GM13976 (cell line): ENCODE measurements at regions not wholly inside any gene's neighbourhood (a gene's known extent, or its start where the extent isn't known, plus 50 kb on each side); places are given as distances from the start of the nearest gene placed in this dataset.
"Not testable (repeated sequence)": the region's sequence is repeated elsewhere in the genome, so short reads cannot be mapped to it uniquely, and the experiment has no call there.

ENCODE experiments used
- DNase-seq: peaks from one replicate; pipeline ENCODE4 v3.0.0; 2012; ENCODE audit warnings: low spot score
- in situ Hi-C: fragments of 300-500 bp; cut with MboI; formaldehyde crosslinking; loops from one replicate; pipeline ENCODE4 v1.12.0; 2022; ENCODE audit warnings: low sequenced_read_pairs, mixed read lengths, inconsistent platforms; ENCODE audit not compliant: unreplicated experiment
- TF ChIP-seq, protein P1 (sequence below): IDR thresholded peaks from 2 replicates; pipeline ENCODE4 v1.5.1; 2012; ENCODE audit warnings: borderline replicate concordance, mild to moderate bottlenecking; ENCODE audit not compliant: insufficient read depth; ENCODE audit errors: extremely low read depth, missing control alignments, control extremely low read depth

GRCh38 chr2:47964277-47964676 is 58.0 kb upstream of the FBXO11 start:
- TF ChIP-seq, protein P1, sequence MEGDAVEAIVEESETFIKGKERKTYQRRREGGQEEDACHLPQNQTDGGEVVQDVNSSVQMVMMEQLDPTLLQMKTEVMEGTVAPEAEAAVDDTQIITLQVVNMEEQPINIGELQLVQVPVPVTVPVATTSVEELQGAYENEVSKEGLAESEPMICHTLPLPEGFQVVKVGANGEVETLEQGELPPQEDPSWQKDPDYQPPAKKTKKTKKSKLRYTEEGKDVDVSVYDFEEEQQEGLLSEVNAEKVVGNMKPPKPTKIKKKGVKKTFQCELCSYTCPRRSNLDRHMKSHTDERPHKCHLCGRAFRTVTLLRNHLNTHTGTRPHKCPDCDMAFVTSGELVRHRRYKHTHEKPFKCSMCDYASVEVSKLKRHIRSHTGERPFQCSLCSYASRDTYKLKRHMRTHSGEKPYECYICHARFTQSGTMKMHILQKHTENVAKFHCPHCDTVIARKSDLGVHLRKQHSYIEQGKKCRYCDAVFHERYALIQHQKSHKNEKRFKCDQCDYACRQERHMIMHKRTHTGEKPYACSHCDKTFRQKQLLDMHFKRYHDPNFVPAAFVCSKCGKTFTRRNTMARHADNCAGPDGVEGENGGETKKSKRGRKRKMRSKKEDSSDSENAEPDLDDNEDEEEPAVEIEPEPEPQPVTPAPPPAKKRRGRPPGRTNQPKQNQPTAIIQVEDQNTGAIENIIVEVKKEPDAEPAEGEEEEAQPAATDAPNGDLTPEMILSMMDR = no peak
- in situ Hi-C loops = no loop called here
- DNase-seq = no peak

- TF ChIP-seq, protein P1 = no peak
- DNase-seq = no peak
- in situ Hi-C loops = no loop called here
These were observed 58.6 kb upstream of the FBXO11 start for GRCh38 chr2:47964722-47965434.

- in situ Hi-C loops, DNase-seq: not testable (repeated sequence)
These were observed 70.4 kb upstream of the FBXO11 start for GRCh38 chr2:47976728-47977127.

GRCh38 chr2:47984041-47984440 is 77.7 kb upstream of the FBXO11 start:
- in situ Hi-C loops = no loop called here
- DNase-seq = no peak
- TF ChIP-seq, protein P1 = no peak

DNA sequence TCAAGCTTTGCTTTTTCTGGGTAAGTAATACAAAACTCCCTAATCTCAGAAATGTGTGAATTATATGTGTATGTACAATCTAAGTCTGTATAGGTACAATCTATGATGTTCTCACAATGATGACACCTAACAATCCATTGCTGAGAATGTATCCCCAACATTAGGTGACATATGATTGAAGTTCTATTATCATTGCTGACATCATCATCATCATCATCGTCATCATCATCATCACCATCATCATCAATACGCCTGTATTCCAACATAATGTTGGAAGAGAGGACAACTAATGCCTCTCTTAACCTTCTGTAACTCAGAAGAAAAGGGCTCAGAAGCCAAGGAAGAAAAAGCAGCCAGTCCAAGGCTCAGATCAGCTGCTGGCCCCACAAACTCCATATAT is 84.2 kb upstream of the FBXO11 start:
- in situ Hi-C loops = no loop called here

DNA sequence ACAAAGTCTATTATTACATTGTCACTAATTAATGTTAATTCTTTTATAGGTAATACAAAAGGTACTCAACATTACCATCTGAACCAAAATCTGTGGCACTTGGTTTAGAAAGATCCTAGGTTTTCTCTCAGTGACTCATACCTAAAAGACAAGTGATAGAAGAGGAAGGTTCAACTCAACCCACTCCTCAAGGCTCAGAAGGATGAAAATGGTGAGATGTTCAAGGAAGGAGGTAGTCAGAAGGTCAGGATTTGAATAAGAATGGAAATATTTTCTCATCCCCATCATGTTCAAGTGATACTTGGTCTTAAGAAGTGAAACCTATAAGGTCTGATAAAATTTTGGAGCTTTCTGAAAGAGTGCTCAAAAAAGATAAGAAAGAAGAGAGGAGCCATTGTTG is 86.4 kb upstream of the FBXO11 start:
- DNase-seq = no peak
- in situ Hi-C loops = no loop called here
- TF ChIP-seq, protein P1 = no peak

More for the DNA sequence above, 84.2 kb upstream of the FBXO11 start:
- TF ChIP-seq, protein P1 = no peak
- DNase-seq = no peak

- DNase-seq = no peak
- TF ChIP-seq, protein P1 = no peak
- in situ Hi-C loops = no loop called here
These were observed 90.5 kb upstream of the FBXO11 start for GRCh38 chr2:47996808-47997207.
